K562 (cell line): ENCODE measurements at regions not wholly inside any gene's neighbourhood (a gene's known extent, or its start where the extent isn't known, plus 50 kb on each side); places are given as distances from the start of the nearest gene placed in this dataset.

Source experiments
- ATAC-seq: fragments of 200-7000 bp; cut with Tn5 transposase; 3 replicates; pipeline ENCODE4 v1.9.1; 2020; ENCODE audit warnings: moderate library complexity
- BruUV-seq: library from RNA; stranded (reverse); fragments of 400-500 nt; replicated peaks from 2 replicates; lab custom pipeline; 2021; lab: Mats Ljungman, UMichigan
- CTCF ChIA-PET: fragments of 300-600 bp; formaldehyde crosslinking; extraction: SDS; loops from one replicate; lab custom pipeline; 2021; ENCODE audit warnings: low intra/inter-chr PET ratio; lab: Yijun Ruan, JAX
- POLR2A ChIA-PET: fragments of 300-600, 350-650 bp; sonication (Branson Sonifier 250); formaldehyde crosslinking; extraction: SDS; loops from one replicate; lab custom pipeline; 2021; ENCODE audit warnings: antibody characterized with exemption, inconsistent platforms; lab: Yijun Ruan, JAX
- DNase-seq, 4 experiments: peaks; one replicate each; pipeline versions ENCODE4 v3.0.0 to v3.0.0-alpha.2; 2011 to 2018; ENCODE audit warnings: low spot score in 3 of 4, mixed read lengths in 3 of 4; ENCODE audit errors: extremely low read depth in 1 of 4
- FAIRE-seq: peaks from 2 replicates; lab custom pipeline; 2011; peaks lifted over from hg19 to GRCh38; lab: Jason Lieb, UNC
- H2AFZ ChIP-seq: 2 replicates; pipeline ENCODE4 v1.6.0; 2011; ENCODE audit warnings: low read depth, low read length, control low read depth, inconsistent platforms
- H3K27ac ChIP-seq: fragments of 200-600 bp; 3 replicates; pipeline ENCODE4 v1.8.0; 2011; ENCODE audit warnings: low read depth, mild to moderate bottlenecking, control low read depth, inconsistent platforms, low read length, moderate library complexity, mixed read lengths; ENCODE audit errors: extremely low read depth
- H3K27me3 ChIP-seq, 2 experiments: fragments of 300-600 bp in 1 of 2; 2 replicates in 1 of 2; 3 replicates in 1 of 2; pipeline versions ENCODE4 v1.6.0 to v1.8.0; 2011; ENCODE audit warnings: inconsistent platforms in 2 of 2, low read length in 2 of 2, mild to moderate bottlenecking in 1 of 2, mixed read lengths in 1 of 2, moderate library complexity in 1 of 2; ENCODE audit not compliant: control insufficient read depth in 2 of 2, insufficient read depth in 2 of 2
- H3K36me3 ChIP-seq: fragments of 300-600 bp; 3 replicates; pipeline ENCODE4 v1.8.0; 2011; ENCODE audit warnings: mild to moderate bottlenecking, low read length, inconsistent platforms; ENCODE audit not compliant: control insufficient read depth, insufficient read depth
- H3K4me1 ChIP-seq, 2 experiments: fragments of 200-600 bp in 1 of 2; replicated peaks in 1 of 2; 2 replicates in 1 of 2; 3 replicates in 1 of 2; pipeline versions ENCODE4 v1.5.1 to v1.8.0; 2011; ENCODE audit warnings: inconsistent platforms in 2 of 2, low read length in 2 of 2, mild to moderate bottlenecking in 1 of 2, mixed read lengths in 1 of 2, moderate library complexity in 1 of 2; ENCODE audit not compliant: control insufficient read depth in 2 of 2, insufficient read depth in 2 of 2
- H3K4me2 ChIP-seq: 2 replicates; pipeline ENCODE4 v1.6.1; 2011; ENCODE audit warnings: low read length, control low read depth, inconsistent platforms, mixed read lengths; ENCODE audit not compliant: insufficient read depth
- H3K4me3 ChIP-seq: fragments of 200-600 bp; sonication (generic), shearing (Covaris generic); 2 replicates; pipeline ENCODE4 v1.5.1; 2016; ENCODE audit warnings: control low read depth, inconsistent platforms
- H3K79me2 ChIP-seq: fragments of 200-600 bp; 3 replicates; pipeline ENCODE4 v1.8.0; 2011; ENCODE audit warnings: low read length, inconsistent platforms; ENCODE audit not compliant: control insufficient read depth, insufficient read depth
- H3K9ac ChIP-seq, 2 experiments: 2 replicates each; pipeline versions ENCODE4 v1.6.0 to v1.6.1; 2011; ENCODE audit warnings: low read depth in 2 of 2, low read length in 2 of 2, control low read depth in 1 of 2, inconsistent platforms in 1 of 2, mild to moderate bottlenecking in 1 of 2, mixed read lengths in 1 of 2; ENCODE audit not compliant: insufficient read depth in 1 of 2
- H3K9me1 ChIP-seq: one replicate; pipeline ENCODE4 v1.6.0; 2011; ENCODE audit warnings: inconsistent platforms, mild to moderate bottlenecking, low read length, moderate library complexity; ENCODE audit not compliant: control insufficient read depth, insufficient read depth
- H3K9me3 ChIP-seq: replicated peaks from 2 replicates; pipeline ENCODE4 v1.5.1; 2011; ENCODE audit warnings: low read depth, low read length, inconsistent platforms; ENCODE audit not compliant: control insufficient read depth, insufficient read depth
- H4K20me1 ChIP-seq: replicated peaks from 2 replicates; pipeline ENCODE4 v1.6.1; 2011; ENCODE audit warnings: low read length, inconsistent platforms, mixed read lengths; ENCODE audit not compliant: control insufficient read depth, insufficient read depth
- CBX5 ChIP-seq: IDR thresholded peaks from 2 replicates; pipeline ENCODE4 v1.6.1; 2014; ENCODE audit warnings: low read depth, borderline replicate concordance
- EWSR1 ChIP-seq: fragments of 450-650 bp; IDR thresholded peaks from 2 replicates; pipeline ENCODE4 v1.6.1; 2018; ENCODE audit warnings: borderline replicate concordance, mild to moderate bottlenecking, low read depth, moderate library complexity; ENCODE audit not compliant: partially characterized antibody
- WGBS: fragments of 100-300 bp; shearing (Covaris generic); methylation state at CpG from one replicate; pipeline ENCODE4 v1.1.6; 2016; ENCODE audit warnings: low coverage, mixed read lengths; ENCODE audit not compliant: insufficient coverage; ENCODE audit errors: missing lambda C conversion rate; 5-methylcytosine and 5-hydroxymethylcytosine counted together
- in situ Hi-C: fragments of 300-500 bp; cut with MboI; formaldehyde crosslinking; loops from 4 replicates; pipeline ENCODE4 v1.15.0; 2018; ENCODE audit warnings: inconsistent platforms, mixed read lengths
- intact Hi-C: fragments of 100-400 bp; cut with micrococcal nuclease; formaldehyde crosslinking; loops from 2 replicates; pipeline ENCODE4 v1.14.2; 2022
- TF ChIP-seq, protein P1 (sequence below): sonication (generic); formaldehyde crosslinking; IDR thresholded peaks from 2 replicates; pipeline ENCODE4 v1.8.0; 2023; ENCODE audit warnings: mild to moderate bottlenecking, missing genetic modification reagents

DNA sequence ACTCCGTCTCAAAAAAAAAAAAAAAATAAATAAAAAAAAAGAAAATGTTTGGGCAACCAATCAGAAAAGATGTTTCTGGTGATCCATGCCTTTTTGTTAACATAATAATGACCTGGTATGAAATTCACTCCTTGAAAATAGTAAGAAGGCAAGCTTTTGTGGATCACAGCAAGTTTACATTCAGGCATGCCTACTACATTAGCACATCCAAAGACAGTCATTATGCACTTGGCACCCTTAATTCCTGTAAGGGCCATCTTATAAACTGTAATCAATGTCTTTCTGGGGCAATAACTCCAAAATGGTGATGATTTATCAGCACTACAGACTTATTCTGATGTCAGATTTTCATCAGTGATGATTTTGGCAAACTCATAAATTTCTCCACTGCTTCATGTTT is 1871.6 kb upstream of the AGA start:
- H3K4me2 ChIP-seq: no peak overlapping the region
- H3K4me1 ChIP-seq: no peaks in the 10 kb centered on the region
- H3K9me3 ChIP-seq: no peaks in the 10 kb centered on the region
- no peak overlapping the region for H3K4me3 ChIP-seq
- H3K36me3 ChIP-seq: no peaks in the 10 kb centered on the region
- WGBS: no CpG with 5 or more reads among the region's 1 CpG
- no peaks in the 10 kb centered on the region for H4K20me1 ChIP-seq
- in situ Hi-C loops (no loop called here), intact Hi-C loops (no loop called here)
- H3K9me1 ChIP-seq: no peaks in the 10 kb centered on the region
- DNase-seq: no peak
- no peak for FAIRE-seq
- H2AFZ ChIP-seq: no peak overlapping the region
- no peak overlapping the region for H3K27ac ChIP-seq
- ChIA-PET CTCF (no interaction called here), POLR2A (no interaction called here)
- BruUV-seq: no TSS peak
- H3K9ac ChIP-seq: no peak overlapping the region
- TF ChIP-seq, protein P1, sequence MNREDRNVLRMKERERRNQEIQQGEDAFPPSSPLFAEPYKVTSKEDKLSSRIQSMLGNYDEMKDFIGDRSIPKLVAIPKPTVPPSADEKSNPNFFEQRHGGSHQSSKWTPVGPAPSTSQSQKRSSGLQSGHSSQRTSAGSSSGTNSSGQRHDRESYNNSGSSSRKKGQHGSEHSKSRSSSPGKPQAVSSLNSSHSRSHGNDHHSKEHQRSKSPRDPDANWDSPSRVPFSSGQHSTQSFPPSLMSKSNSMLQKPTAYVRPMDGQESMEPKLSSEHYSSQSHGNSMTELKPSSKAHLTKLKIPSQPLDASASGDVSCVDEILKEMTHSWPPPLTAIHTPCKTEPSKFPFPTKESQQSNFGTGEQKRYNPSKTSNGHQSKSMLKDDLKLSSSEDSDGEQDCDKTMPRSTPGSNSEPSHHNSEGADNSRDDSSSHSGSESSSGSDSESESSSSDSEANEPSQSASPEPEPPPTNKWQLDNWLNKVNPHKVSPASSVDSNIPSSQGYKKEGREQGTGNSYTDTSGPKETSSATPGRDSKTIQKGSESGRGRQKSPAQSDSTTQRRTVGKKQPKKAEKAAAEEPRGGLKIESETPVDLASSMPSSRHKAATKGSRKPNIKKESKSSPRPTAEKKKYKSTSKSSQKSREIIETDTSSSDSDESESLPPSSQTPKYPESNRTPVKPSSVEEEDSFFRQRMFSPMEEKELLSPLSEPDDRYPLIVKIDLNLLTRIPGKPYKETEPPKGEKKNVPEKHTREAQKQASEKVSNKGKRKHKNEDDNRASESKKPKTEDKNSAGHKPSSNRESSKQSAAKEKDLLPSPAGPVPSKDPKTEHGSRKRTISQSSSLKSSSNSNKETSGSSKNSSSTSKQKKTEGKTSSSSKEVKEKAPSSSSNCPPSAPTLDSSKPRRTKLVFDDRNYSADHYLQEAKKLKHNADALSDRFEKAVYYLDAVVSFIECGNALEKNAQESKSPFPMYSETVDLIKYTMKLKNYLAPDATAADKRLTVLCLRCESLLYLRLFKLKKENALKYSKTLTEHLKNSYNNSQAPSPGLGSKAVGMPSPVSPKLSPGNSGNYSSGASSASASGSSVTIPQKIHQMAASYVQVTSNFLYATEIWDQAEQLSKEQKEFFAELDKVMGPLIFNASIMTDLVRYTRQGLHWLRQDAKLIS (CRISPR knock-in tag): no peak
- no peaks in the 10 kb centered on the region for H3K79me2 ChIP-seq
- no peak for ATAC-seq
- no peaks in the 10 kb centered on the region for H3K27me3 ChIP-seq

DNA sequence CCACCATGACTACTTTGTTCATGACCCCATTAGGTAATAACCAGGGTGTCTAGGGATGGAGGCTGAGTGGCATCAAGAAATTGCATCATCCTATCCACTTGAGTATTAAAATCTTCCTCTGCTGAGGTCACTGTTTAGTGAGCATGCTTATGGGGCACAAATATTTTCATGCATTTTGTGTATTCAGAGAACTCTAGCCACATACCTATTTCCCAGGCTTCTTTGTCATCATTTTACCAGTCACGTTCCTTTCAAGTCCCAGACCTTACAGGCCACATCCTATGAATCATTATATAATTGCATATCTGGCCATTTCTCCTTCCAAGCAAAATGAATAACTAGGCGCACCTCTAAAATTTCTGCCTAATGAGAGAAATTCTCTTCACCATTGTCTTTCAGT is 1882.9 kb upstream of the AGA start:
- Histone ChIP-seq H3K9me3 (no peaks in the 10 kb centered on the region), H4K20me1 (no peaks in the 10 kb centered on the region), H3K4me2 (no peak overlapping the region), H3K9ac (no peak overlapping the region), H3K27me3 (no peaks in the 10 kb centered on the region), H2AFZ (no peak overlapping the region), H3K36me3 (no peaks in the 10 kb centered on the region), H3K27ac (no peak overlapping the region), H3K79me2 (no peaks in the 10 kb centered on the region), H3K9me1 (no peaks in the 10 kb centered on the region), H3K4me3 (no peak overlapping the region), H3K4me1 (no peaks in the 10 kb centered on the region)
- in situ Hi-C loops (no loop called here), intact Hi-C loops (no loop called here)
- TF ChIP-seq CBX5 (no peak), EWSR1 (no peak)
- FAIRE-seq: no peak
- no peak for DNase-seq
- ChIA-PET POLR2A (no interaction called here), CTCF (no interaction called here)
- no peak for ATAC-seq
- no TSS peak for BruUV-seq
- 0% methylated on average over 2 of the region's 2 CpGs for WGBS
